ENCODE measurements at regions not wholly inside any gene's neighbourhood (a gene's known extent, or its start where the extent isn't known, plus 50 kb on each side); places are given as distances from the start of the nearest gene placed in this dataset.

- TF ChIP-seq CTCF (IDR thresholded peaks at IDR 0.05; ENCODE audit: low read depth, low read length, poor library complexity, severe bottlenecking) (no peak), EZH2phosphoT487 (IDR thresholded peaks at IDR 0.05; ENCODE audit: borderline replicate concordance, low read length) (no peak)
These were observed 289.6 kb downstream of the TEX29 start for GRCh38 chr13:111610081-111610480.

Measured in DOHH2 (cell line).